Myocyte (in vitro differentiated cells): ENCODE measurements at regions not wholly inside any gene's neighbourhood (a gene's known extent, or its start where the extent isn't known, plus 50 kb on each side); places are given as distances from the start of the nearest gene placed in this dataset.
"Not testable (repeated sequence)": the region's sequence is repeated elsewhere in the genome, so short reads cannot be mapped to it uniquely, and the experiment has no call there.

Source experiments
- DNase-seq: peaks from one replicate; pipeline ENCODE4 v3.0.0-alpha.2; 2012; ENCODE audit warnings: low read depth

DNA sequence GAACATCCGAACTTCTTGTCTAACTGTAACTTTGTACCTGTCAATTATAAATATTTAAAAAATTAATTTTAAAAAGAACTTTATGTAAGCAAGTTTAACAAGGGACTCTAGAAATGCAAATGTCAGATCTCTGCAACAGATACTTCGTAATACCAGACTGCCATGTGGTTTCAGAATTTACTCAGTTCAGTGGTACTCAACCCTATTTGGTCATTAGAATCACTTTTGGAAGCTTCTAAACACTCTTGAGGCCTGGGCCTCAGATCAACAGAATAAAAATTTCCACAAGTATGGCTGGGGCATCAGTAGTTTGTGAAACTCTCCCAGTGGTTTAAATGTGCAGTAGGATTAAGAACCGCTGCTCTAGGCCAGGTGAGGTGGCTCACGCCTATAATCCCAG is 139.5 kb upstream of the SMYD2 start:
- DNase-seq = no peak

- DNase-seq = no peak
These were observed 137.7 kb upstream of the SMYD2 start for GRCh38 chr1:214143006-214143992.

- not testable (repeated sequence) for DNase-seq
These were observed 136.4 kb upstream of the SMYD2 start for GRCh38 chr1:214144521-214144920.

DNA sequence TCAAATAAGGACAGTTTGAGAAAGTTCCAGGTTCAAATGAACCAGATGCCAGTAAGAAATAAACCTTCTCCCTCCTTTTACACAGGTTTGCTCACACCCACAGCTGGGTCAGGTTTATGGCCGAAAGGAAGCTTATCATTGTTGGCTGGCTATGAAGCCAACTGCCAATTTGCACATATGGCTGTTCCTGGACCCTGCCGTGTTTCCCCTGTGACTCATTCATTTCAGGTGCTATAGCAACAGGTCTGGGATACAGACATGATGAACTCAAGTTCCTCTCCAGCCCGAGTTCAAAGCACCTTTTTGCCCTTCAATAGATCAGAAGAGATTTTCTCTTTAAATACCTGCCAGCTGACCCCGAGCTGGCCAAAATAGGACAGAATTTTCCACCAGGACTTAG is 134.4 kb upstream of the SMYD2 start:
- no peak for DNase-seq

DNA sequence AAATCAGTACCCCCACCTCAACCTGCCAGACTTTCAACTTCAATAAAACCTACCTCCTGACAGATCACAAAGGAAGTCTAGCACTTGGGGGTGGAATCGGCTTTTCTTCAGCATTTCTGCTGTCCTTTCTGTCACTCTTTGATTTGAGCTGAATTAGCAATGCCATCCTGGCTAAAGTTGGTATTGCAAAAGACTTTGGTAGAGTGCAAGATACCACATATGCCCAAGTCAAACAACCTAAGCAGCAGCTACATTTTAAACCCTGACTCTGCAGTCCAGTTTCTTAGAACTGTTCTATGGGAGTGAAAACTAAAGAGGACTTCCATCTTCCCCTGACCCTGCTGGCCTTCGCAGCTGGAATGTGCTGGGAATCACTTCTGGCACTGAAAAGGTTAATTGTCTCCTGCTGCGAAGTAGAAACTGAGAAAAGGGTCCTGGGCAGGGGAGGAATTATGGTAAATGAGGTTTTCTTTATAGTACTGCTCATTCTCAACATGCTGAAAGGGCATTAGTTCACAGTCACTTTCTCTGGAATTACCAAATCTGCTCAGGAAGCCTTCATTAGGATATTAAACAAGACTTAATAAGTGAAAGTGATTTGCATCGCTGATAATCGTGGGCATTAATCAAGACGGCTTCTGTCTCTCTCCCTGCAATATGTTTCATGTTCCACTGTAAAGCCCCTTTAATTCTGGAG is 126.2 kb upstream of the SMYD2 start:
- DNase-seq = no peak

DNA sequence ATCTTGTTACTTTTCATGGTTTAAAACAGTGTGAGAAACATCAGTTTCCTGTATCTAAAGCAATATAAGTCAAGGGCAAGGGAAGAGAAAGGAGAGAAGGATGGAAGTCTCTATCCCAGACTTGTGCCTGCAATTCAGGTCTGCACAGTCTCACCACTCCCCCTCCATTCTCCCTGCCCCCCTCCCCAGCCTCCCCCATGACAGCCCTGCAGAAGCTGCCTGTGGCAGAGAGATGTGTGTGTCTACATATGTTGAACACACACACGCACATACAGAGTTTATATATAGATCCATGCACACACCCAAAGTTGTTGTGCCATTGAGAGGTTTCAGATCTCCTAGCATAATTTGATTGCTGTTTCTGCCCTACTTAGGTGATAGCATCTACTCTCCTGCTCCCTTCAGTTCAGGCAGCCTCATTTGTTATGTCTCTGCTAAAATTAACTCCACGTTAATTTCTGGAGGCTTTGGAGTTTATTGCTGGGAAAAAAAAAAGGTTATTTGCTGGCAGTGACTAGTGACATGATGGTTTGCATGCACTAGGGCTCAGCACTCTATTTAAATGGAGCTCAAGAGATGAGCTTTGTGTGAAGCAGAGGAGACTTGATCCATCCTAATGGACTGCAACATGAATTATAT is 124.9 kb upstream of the SMYD2 start:
- no peak for DNase-seq

- peak; percentile 44 for DNase-seq
These were observed 116.8 kb upstream of the SMYD2 start for GRCh38 chr1:214164173-214164572.

- no peak for DNase-seq
These were observed 115.0 kb upstream of the SMYD2 start for GRCh38 chr1:214165850-214166374.

- no peak for DNase-seq
These were observed 106.3 kb upstream of the SMYD2 start for GRCh38 chr1:214174508-214175199.

GRCh38 chr1:214178102-214178501 is 102.9 kb upstream of the SMYD2 start:
- no peak for DNase-seq

DNA sequence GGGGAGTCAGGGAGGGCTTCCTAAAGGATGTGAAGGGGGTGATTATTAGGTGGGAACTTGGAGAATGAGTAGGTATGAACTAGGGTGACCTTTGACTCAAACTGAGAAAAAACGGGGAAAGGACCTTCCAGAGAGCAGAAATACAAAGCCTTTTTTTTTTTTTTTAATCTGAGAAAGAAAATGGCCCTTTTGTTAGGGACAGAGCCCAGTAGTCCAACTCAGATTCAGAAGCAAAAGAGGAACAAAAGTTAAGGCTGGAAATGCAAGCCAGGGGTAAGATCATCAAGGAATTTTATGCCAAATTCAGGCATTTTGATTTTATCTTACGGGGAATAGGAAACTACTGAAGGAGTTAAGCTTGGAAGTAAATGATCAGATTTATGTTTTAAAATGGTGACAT is 96.0 kb upstream of the SMYD2 start:
- no peak for DNase-seq

- no peak for DNase-seq
These were observed 94.7 kb upstream of the SMYD2 start for GRCh38 chr1:214186103-214186824.

DNA sequence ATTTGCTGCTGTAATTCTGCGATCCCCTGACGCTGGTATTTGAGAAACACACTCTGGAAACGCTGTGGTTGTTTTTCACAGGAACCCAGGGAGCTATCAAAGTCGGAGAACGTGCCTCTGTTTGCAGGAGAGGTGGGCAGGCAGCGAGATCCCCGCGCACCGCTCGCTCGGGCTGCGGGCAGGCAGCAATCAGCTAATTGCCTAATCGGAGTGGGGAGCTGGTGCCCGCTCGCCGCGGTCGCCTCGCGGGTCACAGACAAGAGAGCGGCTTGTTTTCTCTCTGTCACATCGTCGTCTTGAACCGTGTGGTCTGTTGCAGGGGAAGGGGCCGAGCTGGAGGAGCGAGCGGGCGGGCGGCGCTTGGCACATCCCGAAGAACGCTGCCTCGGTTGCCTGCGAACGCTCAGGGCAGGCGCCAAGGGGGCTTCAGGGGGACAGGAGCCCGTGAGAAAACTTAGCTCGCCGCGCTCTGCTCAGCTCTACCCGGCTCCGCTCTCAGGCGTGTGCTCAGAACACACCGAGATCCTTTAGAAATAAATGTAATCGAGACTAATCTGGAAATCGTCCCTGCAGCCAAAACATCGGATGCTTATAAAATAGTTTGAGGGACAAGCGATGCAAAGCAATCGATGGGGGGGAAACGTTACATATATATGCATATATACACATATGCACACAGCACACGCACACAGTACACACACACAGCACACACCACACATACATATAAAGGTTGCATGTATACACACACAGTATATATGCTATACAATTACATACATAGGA is 93.6 kb upstream of the SMYD2 start:
- peak; percentile 22 for DNase-seq

DNA sequence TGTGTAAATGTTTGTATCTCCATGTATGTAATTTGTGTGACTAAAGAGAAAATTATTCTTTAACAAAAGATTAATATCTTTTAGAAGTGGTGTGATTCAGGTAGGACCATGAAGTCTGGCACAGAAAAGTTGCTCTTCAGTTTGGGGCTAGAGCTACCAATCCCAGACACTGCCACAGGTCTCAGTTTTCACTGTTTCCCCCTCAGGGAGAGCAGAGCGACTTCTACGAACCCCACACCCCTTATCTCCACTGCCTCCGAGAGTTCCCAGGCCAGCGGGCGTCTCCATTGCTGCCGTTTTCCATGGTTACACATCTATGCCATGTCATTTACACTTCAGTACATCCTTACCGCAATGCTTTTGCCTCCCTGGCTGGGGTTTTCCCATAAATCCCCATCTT is 93.0 kb upstream of the SMYD2 start:
- DNase-seq = no peak

DNA sequence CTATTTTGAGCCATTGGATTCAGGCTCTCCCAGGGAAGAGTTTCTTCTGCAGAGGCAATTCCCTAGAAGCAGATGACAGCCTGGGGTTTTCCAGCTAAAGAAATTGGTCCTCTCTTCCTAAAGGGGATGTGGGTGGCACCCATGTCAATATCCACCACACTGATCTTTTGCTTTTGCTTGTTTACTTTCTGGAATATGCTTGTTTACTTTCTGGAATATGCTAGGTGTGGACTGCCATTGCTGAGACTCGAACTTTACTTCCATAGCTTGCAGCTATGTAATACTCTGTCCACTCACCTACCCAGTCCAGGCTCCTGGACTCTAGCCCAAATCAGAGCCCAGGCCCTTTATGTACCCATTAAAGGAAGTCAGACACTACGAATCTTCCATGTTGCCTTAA is 92.1 kb upstream of the SMYD2 start:
- DNase-seq = no peak

DNA sequence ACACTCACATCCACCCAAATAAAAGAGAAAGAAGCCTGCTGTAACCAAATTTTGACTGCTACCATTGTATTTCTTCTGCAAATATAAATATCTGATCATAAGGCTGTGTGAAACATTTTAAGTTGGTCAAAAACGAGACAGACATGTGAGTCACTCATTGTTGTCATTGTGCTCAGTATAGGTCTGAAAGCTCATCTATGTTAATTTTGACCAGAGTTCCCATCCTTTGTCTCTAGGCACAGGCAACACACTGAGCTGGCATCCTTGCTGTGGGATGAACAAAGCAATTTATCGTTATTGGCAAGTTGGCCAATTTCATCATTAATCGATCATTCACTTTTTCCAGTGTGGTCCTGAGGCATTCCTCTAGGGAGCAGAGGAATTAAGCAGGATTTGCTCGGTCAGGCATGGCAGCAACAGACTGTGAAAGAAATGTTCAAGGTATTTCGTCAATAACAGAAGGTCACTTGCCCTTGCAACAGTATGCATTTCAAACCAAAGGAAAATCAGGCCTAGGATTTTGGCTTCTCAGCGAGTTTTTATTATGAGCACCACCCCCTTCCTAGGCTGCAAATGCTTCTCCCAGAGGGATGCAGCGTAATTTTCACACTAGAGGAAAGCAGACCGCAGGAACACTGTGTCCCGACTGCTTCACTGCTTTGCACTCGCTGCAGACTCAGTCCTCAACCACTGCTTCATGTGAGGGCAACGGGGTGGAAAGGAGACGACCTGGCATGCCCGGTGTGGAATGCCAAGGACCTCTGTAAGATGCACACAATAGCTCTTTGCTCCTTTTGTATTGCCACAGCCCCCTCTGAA is 87.9 kb upstream of the SMYD2 start:
- no peak for DNase-seq

DNA sequence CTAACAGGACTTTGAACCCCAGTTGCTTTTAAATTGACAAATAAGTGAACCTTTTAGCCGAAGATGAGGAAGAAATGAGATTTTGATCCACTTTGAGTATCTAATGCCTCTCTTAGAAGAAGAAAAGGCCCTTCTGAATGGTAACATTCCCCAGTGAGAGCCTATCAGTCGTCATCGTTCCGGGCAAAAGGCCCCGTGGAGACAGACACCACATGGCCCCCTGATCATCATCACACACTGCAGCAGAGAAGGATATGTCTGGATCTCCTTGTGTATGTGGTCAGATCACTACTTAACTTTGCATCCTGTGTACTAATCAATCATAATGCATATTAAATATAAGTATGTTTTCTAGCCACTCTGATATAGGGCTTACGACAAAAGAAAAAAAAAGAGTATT is 87.3 kb upstream of the SMYD2 start:
- DNase-seq = no peak

DNA sequence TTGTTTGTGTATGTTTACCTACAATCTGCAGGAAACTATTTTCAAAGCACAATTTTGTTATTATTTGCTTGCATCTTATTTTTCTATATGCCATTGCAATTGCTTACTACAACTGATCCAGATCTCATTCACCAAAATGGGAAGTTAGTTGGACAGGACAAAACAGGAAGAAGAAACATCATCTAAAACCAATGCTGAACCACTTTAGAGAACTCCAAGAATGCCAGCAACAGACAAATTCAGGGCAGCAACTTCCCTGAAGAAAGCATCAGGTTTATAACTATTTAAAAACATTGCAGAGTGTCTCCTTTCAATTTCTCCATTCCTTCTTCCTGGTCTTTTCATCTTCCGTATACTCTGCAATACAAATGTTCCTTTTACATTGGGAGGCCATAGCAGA is 82.4 kb upstream of the SMYD2 start:
- no peak for DNase-seq

DNA sequence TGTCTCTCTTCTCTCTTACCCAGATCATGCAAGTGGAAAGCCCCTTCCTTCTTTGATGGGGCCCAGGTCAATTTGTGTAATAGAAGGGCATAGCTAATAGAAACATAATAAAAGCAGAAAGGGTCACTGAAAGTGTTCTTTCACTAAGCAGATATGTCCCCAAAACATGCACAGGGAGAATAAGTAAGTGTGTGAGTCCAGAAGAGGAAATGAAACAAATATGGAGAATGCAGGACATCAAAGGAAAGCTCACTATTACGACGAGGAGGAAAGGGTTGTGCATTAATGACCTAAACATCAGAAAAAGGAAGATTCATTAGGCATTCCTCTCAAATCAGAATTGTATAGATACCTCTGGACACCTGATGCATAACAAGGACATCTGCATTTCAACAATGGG is 81.4 kb upstream of the SMYD2 start:
- no peak for DNase-seq
